SK-N-MC (cell line): ENCODE measurements at regions not wholly inside any gene's neighbourhood (a gene's known extent, or its start where the extent isn't known, plus 50 kb on each side); places are given as distances from the start of the nearest gene placed in this dataset.

Source experiments
- EZH2 ChIP-seq: fragments of 200-600 bp; sonication (generic); IDR thresholded peaks from one replicate; pipeline ENCODE4 v1.6.1; 2017; ENCODE audit warnings: antibody characterized with exemption
- FOXP2 ChIP-seq: optimal IDR thresholded peaks from 2 replicates; pipeline ENCODE3; 2011; ENCODE audit warnings: mild to moderate bottlenecking, moderate library complexity; ENCODE audit not compliant: insufficient read depth; ENCODE audit errors: extremely low read length, control extremely low read depth
- POLR2AphosphoS5 ChIP-seq: IDR thresholded peaks from 2 replicates; pipeline ENCODE4 v1.6.1; 2012; ENCODE audit warnings: mild to moderate bottlenecking, low read depth, low read length, borderline replicate concordance

DNA sequence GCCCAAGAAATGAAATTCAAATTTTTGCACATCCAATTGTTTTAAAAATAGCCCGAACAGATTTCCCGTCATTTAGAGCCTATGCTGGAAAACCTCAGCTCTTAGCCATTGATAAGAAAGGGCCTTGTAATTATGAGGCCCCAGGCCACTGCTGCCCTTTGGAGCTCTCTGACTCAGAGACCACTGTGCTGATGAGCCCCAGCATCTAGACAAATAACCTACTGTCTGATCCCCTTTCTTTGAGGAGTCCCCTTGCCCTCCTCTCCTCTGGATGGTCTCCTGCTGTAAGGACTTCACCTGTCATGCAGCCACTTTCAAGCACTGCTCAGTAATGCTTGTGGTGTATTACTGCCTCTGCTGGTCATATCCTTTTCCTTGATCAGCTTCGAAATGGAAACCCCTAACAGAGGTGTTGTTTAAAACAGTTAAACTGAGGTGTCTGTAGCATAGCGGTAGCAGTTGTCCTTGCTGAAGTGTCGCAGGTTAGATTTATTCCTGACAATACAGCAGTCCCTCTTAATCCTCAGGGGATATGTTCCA, 159.9 kb upstream of the SRRM4 start:
- no peak for TF ChIP-seq EZH2
- no peak for TF ChIP-seq POLR2AphosphoS5
- TF ChIP-seq FOXP2, result no peak
